Liver (tissue), 8 donors: ENCODE measurements at regions not wholly inside any gene's neighbourhood (a gene's known extent, or its start where the extent isn't known, plus 50 kb on each side); places are given as distances from the start of the nearest gene placed in this dataset.

Source experiments
- DNase-seq: peaks from one replicate; pipeline ENCODE4 v3.0.0-alpha.2; 2017; ENCODE audit warnings: low spot score
- H3K27ac ChIP-seq, 2 donors: one replicate each; pipeline ENCODE4 v1.7.0; 2013; ENCODE audit warnings: inconsistent platforms in 2 of 2, low read length in 2 of 2, control low read depth in 1 of 2, low read depth in 1 of 2, mild to moderate bottlenecking in 1 of 2
- H3K27me3 ChIP-seq, 4 donors: one replicate each; pipeline versions ENCODE4 v1.6.1 to v1.7.0; 2013; ENCODE audit warnings: low read length in 3 of 4, inconsistent platforms in 1 of 4, mild to moderate bottlenecking in 1 of 4, moderate library complexity in 1 of 4; ENCODE audit not compliant: control insufficient read depth in 4 of 4, insufficient read depth in 4 of 4
- H3K36me3 ChIP-seq, 4 donors: one replicate each; pipeline versions ENCODE4 v1.6.1 to v1.7.0; 2013; ENCODE audit warnings: low read length in 3 of 4, mild to moderate bottlenecking in 3 of 4, low read depth in 1 of 4, moderate library complexity in 1 of 4; ENCODE audit not compliant: control insufficient read depth in 4 of 4, insufficient read depth in 3 of 4
- H3K4me1 ChIP-seq, 4 donors: one replicate each; pipeline versions ENCODE4 v1.6.1 to v1.7.0; 2013; ENCODE audit warnings: low read length in 3 of 4, mild to moderate bottlenecking in 3 of 4, moderate library complexity in 1 of 4; ENCODE audit not compliant: control insufficient read depth in 4 of 4, insufficient read depth in 4 of 4
- H3K4me3 ChIP-seq, 3 donors: one replicate each; pipeline versions ENCODE4 v1.6.1 to v1.7.0; 2013; ENCODE audit warnings: low read length in 3 of 3, control low read depth in 1 of 3, low read depth in 1 of 3, mild to moderate bottlenecking in 1 of 3
- H3K9ac ChIP-seq, 2 donors: one replicate each; pipeline ENCODE4 v1.7.0; 2013; ENCODE audit warnings: low read length in 2 of 2, mild to moderate bottlenecking in 2 of 2, moderate library complexity in 2 of 2, control low read depth in 1 of 2, low read depth in 1 of 2
- H3K9me3 ChIP-seq, 4 donors: one replicate each; pipeline versions ENCODE4 v1.6.1 to v1.7.0; 2013; ENCODE audit warnings: low read length in 3 of 4; ENCODE audit not compliant: control insufficient read depth in 4 of 4
- ATF3 ChIP-seq: IDR thresholded peaks from 2 replicates; pipeline ENCODE4 v1.6.1; 2016; ENCODE audit warnings: antibody characterized with exemption
- CTCF ChIP-seq: fragments of 150-350 bp; IDR thresholded peaks from 2 replicates; pipeline ENCODE4 v1.5.1; 2017; ENCODE audit warnings: improper control_type of control experiment, low read depth, low read length; ENCODE audit not compliant: missing input control
- EGR1 ChIP-seq, 2 donors: IDR thresholded peaks; 2 replicates each; pipeline ENCODE4 v1.6.1; 2016 to 2018; ENCODE audit warnings: antibody characterized with exemption in 2 of 2, low read depth in 2 of 2
- FOXA1 ChIP-seq: IDR thresholded peaks from 2 replicates; pipeline ENCODE4 v1.6.1; 2016; ENCODE audit warnings: antibody characterized with exemption
- FOXA2 ChIP-seq: IDR thresholded peaks from 2 replicates; pipeline ENCODE4 v1.6.1; 2016; ENCODE audit warnings: antibody characterized with exemption
- GABPA ChIP-seq, 2 donors: IDR thresholded peaks in 1 of 2; conservative IDR thresholded peaks in 1 of 2; 2 replicates each; pipeline ENCODE4 v1.6.1; 2016; ENCODE audit warnings: antibody characterized with exemption in 2 of 2, mild to moderate bottlenecking in 1 of 2, moderate library complexity in 1 of 2
- HNF4A ChIP-seq, 2 donors: conservative IDR thresholded peaks; 2 replicates each; pipeline ENCODE4 v1.6.1; 2016; ENCODE audit warnings: antibody characterized with exemption in 2 of 2, mild to moderate bottlenecking in 2 of 2
- HNF4G ChIP-seq: IDR thresholded peaks from 2 replicates; pipeline ENCODE4 v1.6.1; 2016; ENCODE audit warnings: antibody characterized with exemption
- JUND ChIP-seq, 2 donors: IDR thresholded peaks; 2 replicates each; pipeline ENCODE4 v1.6.1; 2016; ENCODE audit warnings: antibody characterized with exemption in 2 of 2
- RAD21 ChIP-seq, 2 donors: IDR thresholded peaks; 2 replicates each; pipeline ENCODE4 v1.6.1; 2016; ENCODE audit warnings: antibody characterized with exemption in 2 of 2, mild to moderate bottlenecking in 2 of 2
- REST ChIP-seq: IDR thresholded peaks from 2 replicates; pipeline ENCODE4 v1.6.1; 2016; ENCODE audit warnings: antibody characterized with exemption, mild to moderate bottlenecking
- SP1 ChIP-seq: IDR thresholded peaks from 2 replicates; pipeline ENCODE4 v1.6.1; 2018; ENCODE audit warnings: antibody characterized with exemption, mild to moderate bottlenecking
- TAF1 ChIP-seq: conservative IDR thresholded peaks from 2 replicates; pipeline ENCODE4 v1.6.1; 2016; ENCODE audit warnings: antibody characterized with exemption, mild to moderate bottlenecking
- YY1 ChIP-seq: IDR thresholded peaks from 2 replicates; pipeline ENCODE4 v1.6.1; 2016; ENCODE audit warnings: antibody characterized with exemption, mild to moderate bottlenecking
- WGBS: extraction: QIAGEN DNeasy Blood & Tissue Kit; methylation state at CpG from one replicate; pipeline ENCODE4 v1.1.7; 2013; 5-methylcytosine and 5-hydroxymethylcytosine counted together
- donor health status: healthy.
- donor health status: healthy.
- donor health status: healthy.
- donor health status: healthy.
- donor health status: healthy.

DNA sequence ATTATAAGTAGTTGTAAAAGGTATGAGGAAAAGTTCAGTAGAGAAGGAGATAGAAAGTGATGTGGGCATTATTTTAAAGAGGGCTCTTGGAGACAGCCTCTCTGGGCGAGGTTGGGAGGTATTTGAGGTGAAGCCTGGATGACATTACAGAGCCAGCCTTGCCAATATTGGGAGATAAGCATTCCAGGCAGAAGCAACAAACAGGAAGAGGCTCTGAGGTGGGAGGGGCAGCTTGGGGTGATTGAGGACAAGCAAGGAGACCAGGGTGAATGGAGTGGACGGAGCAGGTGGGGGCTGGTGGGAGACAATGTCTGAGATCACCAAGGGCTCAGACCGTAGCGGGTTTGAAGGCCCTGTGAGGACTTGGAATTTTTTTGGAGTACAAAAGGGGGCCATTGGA is 87.3 kb downstream of the DYRK2 start:
- TF ChIP-seq CTCF: no peak
- no peak for TF ChIP-seq FOXA1
- no peak for TF ChIP-seq HNF4G
- no peak for TF ChIP-seq YY1
- no peak for TF ChIP-seq RAD21 (IDR thresholded peaks at IDR 0.05)
- no peak for TF ChIP-seq REST
- TF ChIP-seq TAF1: no peak
- no peak for TF ChIP-seq HNF4A (conservative IDR thresholded peaks at IDR 0.05)
- WGBS: 70% methylated on average over 4 of the region's 4 CpGs
- H3K9me3 ChIP-seq: no peaks in the 10 kb centered on the region
- no peak overlapping the region for H3K4me3 ChIP-seq
- no peak overlapping the region for H3K9ac ChIP-seq
- H3K27me3 ChIP-seq: no peaks in the 10 kb centered on the region
- H3K27ac ChIP-seq: no peak overlapping the region
- no peak for DNase-seq
- no peaks in the 10 kb centered on the region for H3K36me3 ChIP-seq
- no peaks in the 10 kb centered on the region for H3K4me1 ChIP-seq

- TF ChIP-seq EGR1 (IDR thresholded peaks at IDR 0.05; ENCODE audit: low read depth in 2 of 2) (no peak), JUND (IDR thresholded peaks at IDR 0.05) (no peak)
- 54% methylated on average over 1 of the region's 1 CpG for WGBS
- Histone ChIP-seq H3K9me3 (no peaks in the 10 kb centered on the region), H3K4me3 (no peak overlapping the region), H3K27ac (no peak overlapping the region), H3K4me1 (no peaks in the 10 kb centered on the region), H3K27me3 (no peaks in the 10 kb centered on the region), H3K9ac (no peak overlapping the region), H3K36me3 (no peaks in the 10 kb centered on the region)
- DNase-seq: no peak
These were observed 92.2 kb downstream of the DYRK2 start for GRCh38 chr12:67740711-67741110.

- 87% methylated on average over 3 of the region's 3 CpGs for WGBS
- TF ChIP-seq ATF3: no peak
- TF ChIP-seq GABPA (IDR thresholded peaks at IDR 0.05 in 1 of 2, conservative IDR thresholded peaks at IDR 0.05 in 1 of 2): no peak
- no peak for TF ChIP-seq YY1
- TF ChIP-seq TAF1: no peak
- no peak for TF ChIP-seq SP1
- no peak for TF ChIP-seq FOXA2
- TF ChIP-seq FOXA1: no peak
- TF ChIP-seq RAD21 (IDR thresholded peaks at IDR 0.05): no peak
- TF ChIP-seq HNF4A (conservative IDR thresholded peaks at IDR 0.05): no peak
- no peak overlapping the region for H3K4me3 ChIP-seq
- no peaks in the 10 kb centered on the region for H3K36me3 ChIP-seq
- H3K27me3 ChIP-seq: no peaks in the 10 kb centered on the region
- H3K9ac ChIP-seq: no peak overlapping the region
- no peak for DNase-seq
- H3K9me3 ChIP-seq: no peaks in the 10 kb centered on the region
- H3K27ac ChIP-seq: no peak overlapping the region
- H3K4me1 ChIP-seq: no peaks in the 10 kb centered on the region
These were observed 92.7 kb downstream of the DYRK2 start for GRCh38 chr12:67741270-67741669.
